SU-DHL-6 (cell line): ENCODE measurements at regions not wholly inside any gene's neighbourhood (a gene's known extent, or its start where the extent isn't known, plus 50 kb on each side); places are given as distances from the start of the nearest gene placed in this dataset.

Experiments
- EZH2phosphoT487 ChIP-seq: fragments of 200-600 bp; sonication (generic), shearing (Covaris generic); conservative IDR thresholded peaks from 2 replicates; pipeline ENCODE4 v1.6.1; 2018; ENCODE audit warnings: mild to moderate bottlenecking, antibody characterized with exemption, low read length, moderate library complexity, mixed read lengths
- TF ChIP-seq, protein P1 (sequence below): fragments of 200-600 bp; sonication (generic); IDR thresholded peaks from one replicate; pipeline ENCODE4 v1.5.1; 2017; ENCODE audit warnings: antibody characterized with exemption, mild to moderate bottlenecking, low read length, moderate library complexity; ENCODE audit not compliant: insufficient read depth, poor library complexity, severe bottlenecking

DNA sequence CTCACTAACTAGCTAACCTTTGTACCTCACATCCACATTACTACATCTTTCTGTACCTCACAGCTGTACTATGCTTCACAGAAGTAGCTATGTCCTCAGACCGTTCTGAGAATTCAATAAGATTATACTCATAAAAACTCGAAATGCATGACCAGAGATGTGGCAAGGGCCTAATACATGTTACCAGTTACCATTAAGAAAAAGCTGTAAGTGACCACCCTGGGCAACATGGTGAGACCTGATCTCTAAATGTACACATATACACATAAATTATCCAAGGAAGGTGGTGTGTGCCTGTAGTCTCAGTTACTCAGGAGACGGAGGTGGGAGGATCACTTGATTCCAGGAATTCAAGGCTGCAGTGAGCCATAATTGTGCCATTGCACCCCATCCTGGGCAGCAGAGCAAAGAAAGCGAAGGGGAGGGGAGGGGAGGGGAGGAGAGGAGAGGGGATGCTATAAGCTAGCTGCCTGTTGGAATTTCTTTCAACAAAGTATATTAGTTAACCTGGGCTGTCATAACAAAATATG lies 482.6 kb upstream of the ZNF717 start:
- TF ChIP-seq, protein P1, sequence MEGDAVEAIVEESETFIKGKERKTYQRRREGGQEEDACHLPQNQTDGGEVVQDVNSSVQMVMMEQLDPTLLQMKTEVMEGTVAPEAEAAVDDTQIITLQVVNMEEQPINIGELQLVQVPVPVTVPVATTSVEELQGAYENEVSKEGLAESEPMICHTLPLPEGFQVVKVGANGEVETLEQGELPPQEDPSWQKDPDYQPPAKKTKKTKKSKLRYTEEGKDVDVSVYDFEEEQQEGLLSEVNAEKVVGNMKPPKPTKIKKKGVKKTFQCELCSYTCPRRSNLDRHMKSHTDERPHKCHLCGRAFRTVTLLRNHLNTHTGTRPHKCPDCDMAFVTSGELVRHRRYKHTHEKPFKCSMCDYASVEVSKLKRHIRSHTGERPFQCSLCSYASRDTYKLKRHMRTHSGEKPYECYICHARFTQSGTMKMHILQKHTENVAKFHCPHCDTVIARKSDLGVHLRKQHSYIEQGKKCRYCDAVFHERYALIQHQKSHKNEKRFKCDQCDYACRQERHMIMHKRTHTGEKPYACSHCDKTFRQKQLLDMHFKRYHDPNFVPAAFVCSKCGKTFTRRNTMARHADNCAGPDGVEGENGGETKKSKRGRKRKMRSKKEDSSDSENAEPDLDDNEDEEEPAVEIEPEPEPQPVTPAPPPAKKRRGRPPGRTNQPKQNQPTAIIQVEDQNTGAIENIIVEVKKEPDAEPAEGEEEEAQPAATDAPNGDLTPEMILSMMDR = no peak
- TF ChIP-seq EZH2phosphoT487 = no peak
